H1 (cell line): ENCODE measurements at regions not wholly inside any gene's neighbourhood (a gene's known extent, or its start where the extent isn't known, plus 50 kb on each side); places are given as distances from the start of the nearest gene placed in this dataset.

Experiments
- CTCF ChIA-PET: fragments of 300-600 bp; sonication (Branson Sonifier 250); formaldehyde crosslinking; loops from one replicate; lab custom pipeline; 2021; ENCODE audit not compliant: partially characterized antibody; lab: Charles Lee
- POLR2A ChIA-PET: fragments of 300-600 bp; sonication (Branson Sonifier 250); formaldehyde crosslinking; loops from one replicate; lab custom pipeline; 2021; ENCODE audit warnings: inconsistent platforms; ENCODE audit not compliant: partially characterized antibody; lab: Charles Lee
- DNase-seq, 2 experiments: peaks; one replicate each; pipeline versions ENCODE4 v3.0.0 to v3.0.0-alpha.2; 2010 to 2022; ENCODE audit warnings: low spot score in 2 of 2, low read depth in 1 of 2, mixed read lengths in 1 of 2
- FAIRE-seq: peaks from 2 replicates; lab custom pipeline; 2011; peaks lifted over from hg19 to GRCh38; lab: Jason Lieb, UNC
- H2AFZ ChIP-seq: 2 replicates; pipeline ENCODE4 v1.8.1; 2012; ENCODE audit warnings: low read length, inconsistent platforms
- H2AK5ac ChIP-seq: 2 replicates; pipeline ENCODE4 v1.6.1; 2013; ENCODE audit warnings: low read depth, low read length
- H2BK120ac ChIP-seq: replicated peaks from 2 replicates; pipeline ENCODE3; 2013; ENCODE audit warnings: low read depth, low read length, inconsistent platforms
- H2BK12ac ChIP-seq: 2 replicates; pipeline ENCODE4 v1.6.1; 2013; ENCODE audit warnings: low read depth, low read length
- H2BK15ac ChIP-seq: 2 replicates; pipeline ENCODE4 v1.6.1; 2013; ENCODE audit warnings: low read length
- H2BK20ac ChIP-seq: 2 replicates; pipeline ENCODE4 v1.6.1; 2013; ENCODE audit warnings: low read length
- H2BK5ac ChIP-seq: 2 replicates; pipeline ENCODE4 v1.6.1; 2013; ENCODE audit warnings: low read depth, low read length
- H3K14ac ChIP-seq: 2 replicates; pipeline ENCODE4 v1.6.1; 2013; ENCODE audit warnings: inconsistent platforms; ENCODE audit not compliant: insufficient read length
- H3K18ac ChIP-seq: 2 replicates; pipeline ENCODE4 v1.6.1; 2013; ENCODE audit warnings: low read length; ENCODE audit errors: extremely low read depth
- H3K23ac ChIP-seq: 2 replicates; pipeline ENCODE4 v1.6.1; 2013; ENCODE audit warnings: inconsistent platforms; ENCODE audit not compliant: insufficient read length
- H3K23me2 ChIP-seq: 2 replicates; pipeline ENCODE4 v1.6.1; 2013; ENCODE audit warnings: low read depth, low read length
- H3K27ac ChIP-seq: 2 replicates; pipeline ENCODE4 v1.6.1; 2011; ENCODE audit warnings: low read depth, low read length, inconsistent platforms
- H3K27me3 ChIP-seq, 4 experiments: replicated peaks in 1 of 4; 1 replicate in 1 of 4; 2 replicates in 3 of 4; pipeline versions ENCODE4 v1.6.1 to v1.8.1; 2011 to 2013; ENCODE audit warnings: low read length in 3 of 4, mild to moderate bottlenecking in 3 of 4, inconsistent platforms in 2 of 4, mixed read lengths in 2 of 4, moderate library complexity in 1 of 4; ENCODE audit not compliant: control insufficient read depth in 3 of 4, insufficient read depth in 3 of 4; ENCODE audit errors: extremely low read depth in 1 of 4
- H3K36me3 ChIP-seq, 4 experiments: 2 replicates each; pipeline versions ENCODE4 v1.6.1 to v1.8.1; 2011 to 2013; ENCODE audit warnings: mild to moderate bottlenecking in 4 of 4, low read length in 3 of 4, moderate library complexity in 2 of 4, control low read depth in 1 of 4, inconsistent platforms in 1 of 4; ENCODE audit not compliant: insufficient read depth in 4 of 4, control insufficient read depth in 2 of 4
- H3K4ac ChIP-seq: replicated peaks from 2 replicates; pipeline ENCODE3; 2013; ENCODE audit warnings: low read length, low read depth, mixed read lengths, inconsistent platforms; ENCODE audit not compliant: insufficient read length
- H3K4me1 ChIP-seq, 4 experiments: replicated peaks in 1 of 4; 1 replicate in 1 of 4; 2 replicates in 3 of 4; pipeline versions ENCODE4 v1.6.1 to v1.8.1; 2011 to 2013; ENCODE audit warnings: low read length in 3 of 4, inconsistent platforms in 2 of 4, mixed read lengths in 1 of 4; ENCODE audit not compliant: insufficient read depth in 4 of 4, control insufficient read depth in 3 of 4
- H3K4me2 ChIP-seq, 2 experiments: 2 replicates each; pipeline versions ENCODE4 v1.6.1 to v1.8.1; 2011 to 2013; ENCODE audit warnings: low read depth in 2 of 2, low read length in 2 of 2, control low read depth in 1 of 2, inconsistent platforms in 1 of 2, mild to moderate bottlenecking in 1 of 2; ENCODE audit not compliant: insufficient read depth in 1 of 2
- H3K4me3 ChIP-seq, 4 experiments: fragments of 200-600, 300-600 bp in 1 of 4; sonication (generic), shearing (Covaris generic), sonication (Bioruptor Twin) in 1 of 4; 2 replicates each; pipeline versions ENCODE4 v1.5.1 to v1.8.1; 2011 to 2016; ENCODE audit warnings: low read length in 4 of 4, low read depth in 3 of 4, control low read depth in 2 of 4, inconsistent platforms in 2 of 4, mild to moderate bottlenecking in 2 of 4, mixed read lengths in 1 of 4, moderate library complexity in 1 of 4; ENCODE audit not compliant: insufficient read depth in 2 of 4; ENCODE audit errors: extremely low read depth in 1 of 4
- H3K56ac ChIP-seq: replicated peaks from 2 replicates; pipeline ENCODE3; 2013; ENCODE audit warnings: low read depth, mild to moderate bottlenecking, mixed read lengths, low read length, inconsistent platforms; ENCODE audit not compliant: insufficient read length
- H3K79me1 ChIP-seq: 2 replicates; pipeline ENCODE4 v1.6.1; 2013; ENCODE audit warnings: low read depth, low read length, control low read depth
- H3K79me2 ChIP-seq, 2 experiments: 2 replicates each; pipeline versions ENCODE4 v1.6.1 to v1.8.1; 2012 to 2013; ENCODE audit warnings: low read length in 2 of 2, mild to moderate bottlenecking in 2 of 2, inconsistent platforms in 1 of 2; ENCODE audit not compliant: insufficient read depth in 2 of 2, control insufficient read depth in 1 of 2
- H3K9ac ChIP-seq, 4 experiments: replicated peaks in 1 of 4; 1 replicate in 1 of 4; 2 replicates in 3 of 4; pipeline versions ENCODE4 v1.6.1 to v1.8.1; 2011 to 2013; ENCODE audit warnings: low read depth in 3 of 4, low read length in 3 of 4, control low read depth in 2 of 4, mild to moderate bottlenecking in 2 of 4, moderate library complexity in 2 of 4, inconsistent platforms in 1 of 4; ENCODE audit errors: extremely low read depth in 1 of 4
- H3K9me3 ChIP-seq, 2 experiments: 2 replicates each; pipeline versions ENCODE4 v1.6.1 to v1.8.1; 2012 to 2013; ENCODE audit warnings: mild to moderate bottlenecking in 2 of 2, moderate library complexity in 2 of 2, control low read depth in 1 of 2, inconsistent platforms in 1 of 2, low read depth in 1 of 2, low read length in 1 of 2, mixed read lengths in 1 of 2; ENCODE audit not compliant: insufficient read depth in 2 of 2
- H4K20me1 ChIP-seq, 2 experiments: replicated peaks in 1 of 2; 2 replicates each; pipeline versions ENCODE3 to v1.8.1; 2011 to 2013; ENCODE audit warnings: inconsistent platforms in 2 of 2, low read length in 2 of 2, mild to moderate bottlenecking in 1 of 2; ENCODE audit not compliant: insufficient read depth in 2 of 2, control insufficient read depth in 1 of 2
- H4K5ac ChIP-seq: 2 replicates; pipeline ENCODE4 v1.6.1; 2013; ENCODE audit warnings: low read length, low read depth, mixed read lengths, inconsistent platforms; ENCODE audit not compliant: insufficient read length
- H4K8ac ChIP-seq: 2 replicates; pipeline ENCODE4 v1.8.0; 2013; ENCODE audit warnings: mild to moderate bottlenecking, moderate library complexity, low read length, inconsistent platforms; ENCODE audit not compliant: insufficient read depth; ENCODE audit errors: extremely low read depth
- H4K91ac ChIP-seq: replicated peaks from 2 replicates; pipeline ENCODE3; 2013; ENCODE audit warnings: low read length, mixed read lengths, inconsistent platforms; ENCODE audit not compliant: insufficient read length
- ATF2 ChIP-seq: IDR thresholded peaks from 2 replicates; pipeline ENCODE4 v1.6.1; 2012; ENCODE audit warnings: low read length, inconsistent platforms
- ATF3 ChIP-seq: IDR thresholded peaks from 2 replicates; pipeline ENCODE4 v1.6.1; 2011; ENCODE audit warnings: low read depth, mild to moderate bottlenecking, low read length; ENCODE audit not compliant: insufficient read depth
- CEBPB ChIP-seq: IDR thresholded peaks from 2 replicates; pipeline ENCODE4 v1.6.1; 2012; ENCODE audit warnings: low read depth, low read length
- MAX ChIP-seq: IDR thresholded peaks from 2 replicates; pipeline ENCODE4 v1.6.1; 2012; ENCODE audit warnings: inconsistent platforms
- RAD21 ChIP-seq, 2 experiments: IDR thresholded peaks in 1 of 2; conservative IDR thresholded peaks in 1 of 2; 2 replicates each; pipeline ENCODE4 v1.6.1; 2011; ENCODE audit warnings: low read depth in 2 of 2, low read length in 2 of 2, improper control_type of control experiment in 1 of 2, inconsistent platforms in 1 of 2, mild to moderate bottlenecking in 1 of 2, moderate library complexity in 1 of 2
- RNF2 ChIP-seq: fragments of 200-900, 300-1000 bp; sonication (generic); IDR thresholded peaks from 2 replicates; pipeline ENCODE4 v1.7.1; 2016; ENCODE audit warnings: borderline replicate concordance, low read depth, mild to moderate bottlenecking, antibody characterized with exemption, low read length; ENCODE audit not compliant: poor library complexity, severe bottlenecking; ENCODE audit errors: missing control alignments
- RXRA ChIP-seq: IDR thresholded peaks from 2 replicates; pipeline ENCODE4 v1.6.1; 2011; ENCODE audit warnings: low read depth, mild to moderate bottlenecking, low read length, moderate library complexity; ENCODE audit not compliant: insufficient read depth
- SIX5 ChIP-seq: IDR thresholded peaks from 2 replicates; pipeline ENCODE4 v1.6.1; 2011; ENCODE audit warnings: mild to moderate bottlenecking, low read depth, low read length
- TCF12 ChIP-seq: IDR thresholded peaks from 2 replicates; pipeline ENCODE4 v1.6.1; 2011; ENCODE audit warnings: low read depth, mild to moderate bottlenecking, low read length
- WGBS, 2 experiments: shearing (Covaris generic) in 1 of 2; methylation state at CpG; one replicate each; pipeline versions ENCODE4 v1.1.6 to v1.1.7; 2013 to 2015; ENCODE audit warnings: low lambda C conversion rate in 2 of 2, mixed read lengths in 2 of 2, inconsistent platforms in 1 of 2, low coverage in 1 of 2, missing lambda C conversion rate in 1 of 2; ENCODE audit not compliant: insufficient replicate concordance in 2 of 2, insufficient coverage in 1 of 2, insufficient read length in 1 of 2; ENCODE audit errors: extremely low coverage in 1 of 2, missing lambda C conversion rate in 1 of 2; 5-methylcytosine and 5-hydroxymethylcytosine counted together

- Histone ChIP-seq H3K23ac (no peak overlapping the region), H3K27me3 (peaks cover 0 to 17% (median 10%) of the 10 kb centered on the region in 4 experiments; a peak in 6 of 7 replicates), H4K20me1 (no peaks in the 10 kb centered on the region), H3K14ac (no peak overlapping the region), H3K4me1 (peaks cover 4 to 14% (median 11%) of the 10 kb centered on the region in 4 experiments; a peak in 6 of 7 replicates), H2BK5ac (peak overlapping the region; percentile 27; the same call in 1 of the 2 replicates), H3K4me3 (peak overlapping the region; percentile 14 to 55 (median 23); a peak in 6 of 8 replicates), H4K5ac (no peak overlapping the region), H3K27ac (no peak overlapping the region), H2BK20ac (peak overlapping the region; percentile 17; the same call in 1 of the 2 replicates), H3K23me2 (peaks cover 8% of the 10 kb centered on the region), H2AK5ac (no peak overlapping the region), H3K36me3 (no peaks in the 10 kb centered on the region), H3K9ac (peak overlapping the region in 1 of 4 experiments; percentile 20; a peak in 2 of 7 replicates), H3K79me1 (no peaks in the 10 kb centered on the region), H2BK12ac (peak overlapping the region; percentile 62; the same call in 1 of the 2 replicates), H2AFZ (no peak overlapping the region), H4K8ac (no peak overlapping the region; the same call in 1 of the 2 replicates), H3K56ac (peak overlapping the region; percentile 23), H2BK15ac (no peak overlapping the region; the same call in 1 of the 2 replicates), H3K18ac (peak overlapping the region; percentile 88), H3K9me3 (no peaks in the 10 kb centered on the region), H4K91ac (peak overlapping the region; percentile 87), H3K4ac (peak overlapping the region; percentile 40), H3K79me2 (no peaks in the 10 kb centered on the region), H2BK120ac (peak overlapping the region; percentile 29), H3K4me2 (peak overlapping the region; percentile 65 to 73)
- ChIA-PET CTCF (interaction anchor here (0.6 to 2.4 kb wide), 25 partner anchors 12 to 1940 kb away, joined by 3 to 8 read pairs (median 3); no protein-coding TSS in a partner anchor), POLR2A (interaction anchor here (0.5 to 0.9 kb wide), 3 partner anchors 183 to 665 kb away, joined by 3 read pairs; no protein-coding TSS in a partner anchor)
- FAIRE-seq = no peak
- peak in 1 of 2 experiments; percentile 33 for DNase-seq
- WGBS, 2 experiments = 7% methylated on average over 20 of the region's 20 CpGs; no CpG with 5 or more reads in 1 of the 2 experiments
- TF ChIP-seq CEBPB (no peak), TCF12 (no peak), RXRA (peak; percentile 91; the same call in 1 of the 2 replicates), ATF2 (no peak), RNF2 (no peak), RAD21 (IDR thresholded peaks at IDR 0.05 in 1 of 2, conservative IDR thresholded peaks at IDR 0.05 in 1 of 2; ENCODE audit: low read depth in 2 of 2, low read length in 2 of 2) (peak in 1 of 2 experiments; percentile 14; a peak in 1 of 4 replicates), SIX5 (no peak), MAX (0 out of 2 replicates have a peak, but pooled peaks have one; percentile 11), ATF3 (no peak)
These were observed 94.0 kb downstream of the CD83 start for GRCh38 chr6:14211562-14211942.
